IMR-90 (cell line): ENCODE measurements at regions not wholly inside any gene's neighbourhood (a gene's known extent, or its start where the extent isn't known, plus 50 kb on each side); places are given as distances from the start of the nearest gene placed in this dataset.

Experiments used
- ATAC-seq: fragments of 200-7000 bp; cut with Tn5 transposase; 2 replicates; pipeline ENCODE4 v1.9.1; 2020; ENCODE audit warnings: low read depth, mild to moderate bottlenecking, moderate library complexity
- BruUV-seq: library from RNA; stranded (reverse); fragments of 400-500 nt; replicated peaks from 2 replicates; lab custom pipeline; 2021; lab: Mats Ljungman, UMichigan
- CTCF ChIA-PET: fragments of 300-600 bp; formaldehyde crosslinking; extraction: SDS; loops from one replicate; lab custom pipeline; 2021; ENCODE audit warnings: antibody characterized with exemption; lab: Yijun Ruan, JAX
- POLR2A ChIA-PET: fragments of 300-600 bp; sonication (Branson Sonifier 250); formaldehyde crosslinking; loops from one replicate; lab custom pipeline; 2022; ENCODE audit warnings: antibody characterized with exemption; ENCODE audit not compliant: unreplicated experiment; lab: Charles Lee
- DNase-seq: peaks from one replicate; pipeline ENCODE4 v3.0.0; 2013
- H2AFZ ChIP-seq: replicated peaks from 2 replicates; pipeline ENCODE3; 2013; ENCODE audit warnings: low read length, mild to moderate bottlenecking; ENCODE audit not compliant: poor library complexity
- H2AK5ac ChIP-seq: 2 replicates; pipeline ENCODE4 v1.6.1; 2013; ENCODE audit warnings: low read depth, low read length, inconsistent platforms
- H2AK9ac ChIP-seq: replicated peaks from 2 replicates; pipeline ENCODE3; 2013; ENCODE audit warnings: mild to moderate bottlenecking, low read depth, low read length, moderate library complexity; ENCODE audit not compliant: poor library complexity
- H2BK120ac ChIP-seq: 2 replicates; pipeline ENCODE4 v1.6.1; 2013; ENCODE audit warnings: low read depth, low read length, inconsistent platforms
- H2BK15ac ChIP-seq: 3 replicates; pipeline ENCODE4 v1.6.1; 2013; ENCODE audit warnings: low read depth, low read length, inconsistent platforms
- H2BK20ac ChIP-seq: 2 replicates; pipeline ENCODE4 v1.6.1; 2013; ENCODE audit warnings: low read depth, mild to moderate bottlenecking, inconsistent platforms, low read length, moderate library complexity
- H2BK5ac ChIP-seq: 2 replicates; pipeline ENCODE4 v1.6.1; 2013; ENCODE audit warnings: mild to moderate bottlenecking, low read depth, low read length, inconsistent platforms; ENCODE audit not compliant: poor library complexity, severe bottlenecking
- H3K14ac ChIP-seq: replicated peaks from 2 replicates; pipeline ENCODE4 v1.6.1; 2013; ENCODE audit warnings: low read depth, low read length, inconsistent platforms
- H3K18ac ChIP-seq: 2 replicates; pipeline ENCODE4 v1.6.1; 2013; ENCODE audit warnings: low read depth, low read length, control low read depth
- H3K23ac ChIP-seq: 2 replicates; pipeline ENCODE4 v1.6.1; 2013; ENCODE audit warnings: low read depth, low read length, inconsistent platforms
- H3K27ac ChIP-seq: 2 replicates; pipeline ENCODE4 v1.5.1; 2013; ENCODE audit warnings: mild to moderate bottlenecking, control low read depth, low read length; ENCODE audit not compliant: insufficient read depth
- H3K27me3 ChIP-seq: 2 replicates; pipeline ENCODE4 v1.6.1; 2013; ENCODE audit warnings: low read length; ENCODE audit not compliant: control insufficient read depth, insufficient read depth
- H3K36me3 ChIP-seq: 2 replicates; pipeline ENCODE4 v1.6.1; 2013; ENCODE audit warnings: low read length, mixed read lengths; ENCODE audit not compliant: control insufficient read depth, insufficient read depth
- H3K4ac ChIP-seq: 2 replicates; pipeline ENCODE4 v1.6.1; 2013; ENCODE audit warnings: low read depth, low read length, inconsistent platforms
- H3K4me1 ChIP-seq: 2 replicates; pipeline ENCODE4 v1.6.1; 2013; ENCODE audit warnings: low read length, mixed read lengths; ENCODE audit not compliant: control insufficient read depth, insufficient read depth
- H3K4me2 ChIP-seq: 2 replicates; pipeline ENCODE4 v1.6.1; 2013; ENCODE audit warnings: low read depth, mild to moderate bottlenecking, control low read depth, low read length, moderate library complexity
- H3K4me3 ChIP-seq: 2 replicates; pipeline ENCODE4 v1.5.1; 2013; ENCODE audit warnings: low read depth, mild to moderate bottlenecking, control low read depth, low read length, moderate library complexity; ENCODE audit not compliant: insufficient read depth
- H3K56ac ChIP-seq: 2 replicates; pipeline ENCODE4 v1.6.1; 2013; ENCODE audit warnings: low read length, inconsistent platforms; ENCODE audit not compliant: insufficient read depth; ENCODE audit errors: extremely low read depth
- H3K79me1 ChIP-seq, 2 experiments: 2 replicates each; pipeline ENCODE4 v1.6.1; 2013; ENCODE audit warnings: low read length in 2 of 2, inconsistent platforms in 1 of 2, low read depth in 1 of 2
- H3K9ac ChIP-seq: 2 replicates; pipeline ENCODE4 v1.6.1; 2013; ENCODE audit warnings: low read depth, low read length, control low read depth
- H3K9me1 ChIP-seq: 2 replicates; pipeline ENCODE4 v1.6.1; 2013; ENCODE audit warnings: low read length, inconsistent platforms; ENCODE audit not compliant: insufficient read depth
- H3K9me3 ChIP-seq: 2 replicates; pipeline ENCODE4 v1.6.1; 2013; ENCODE audit warnings: low read length; ENCODE audit not compliant: control insufficient read depth, insufficient read depth
- H4K20me1 ChIP-seq: 2 replicates; pipeline ENCODE4 v1.6.1; 2013; ENCODE audit warnings: low read length, inconsistent platforms; ENCODE audit not compliant: insufficient read depth
- H4K5ac ChIP-seq: 2 replicates; pipeline ENCODE4 v1.6.1; 2013; ENCODE audit warnings: mild to moderate bottlenecking, low read depth, low read length, control low read depth
- H4K8ac ChIP-seq, 2 experiments: 2 replicates each; pipeline ENCODE4 v1.6.1; 2013; ENCODE audit warnings: low read depth in 2 of 2, low read length in 2 of 2, control low read depth in 1 of 2, inconsistent platforms in 1 of 2
- H4K91ac ChIP-seq: 2 replicates; pipeline ENCODE4 v1.6.1; 2013; ENCODE audit warnings: low read depth, low read length, inconsistent platforms; ENCODE audit not compliant: insufficient read depth
- BHLHE40 ChIP-seq: fragments of 150-350 bp; IDR thresholded peaks from 2 replicates; pipeline ENCODE4 v1.6.1; 2016; ENCODE audit warnings: mild to moderate bottlenecking, low read depth, low read length
- CEBPB ChIP-seq: IDR thresholded peaks from 2 replicates; pipeline ENCODE4 v1.6.1; 2012; ENCODE audit warnings: low read depth, low read length, improper control_type of control experiment
- CHD1 ChIP-seq: IDR thresholded peaks from 2 replicates; pipeline ENCODE4 v1.6.1; 2012; ENCODE audit warnings: low read depth, low read length, improper control_type of control experiment
- CTCF ChIP-seq: conservative IDR thresholded peaks from 2 replicates; pipeline ENCODE4 v1.5.1; 2012; ENCODE audit warnings: mild to moderate bottlenecking, low read depth, low read length, improper control_type of control experiment
- ELK1 ChIP-seq: fragments of 150-350 bp; IDR thresholded peaks from 2 replicates; pipeline ENCODE4 v1.6.1; 2016; ENCODE audit warnings: low read depth, mild to moderate bottlenecking, low read length, moderate library complexity, borderline replicate concordance
- MAFK ChIP-seq: IDR thresholded peaks from 2 replicates; pipeline ENCODE4 v1.6.1; 2012; ENCODE audit warnings: low read depth, low read length, improper control_type of control experiment
- MAZ ChIP-seq: IDR thresholded peaks from 2 replicates; pipeline ENCODE4 v1.6.1; 2012; ENCODE audit warnings: low read depth, mild to moderate bottlenecking, low read length, improper control_type of control experiment, moderate library complexity, borderline replicate concordance
- MXI1 ChIP-seq: IDR thresholded peaks from 2 replicates; pipeline ENCODE4 v1.6.1; 2012; ENCODE audit warnings: low read depth, mild to moderate bottlenecking, low read length, moderate library complexity, borderline replicate concordance
- NFE2L2 ChIP-seq: fragments of 150-350 bp; IDR thresholded peaks from 2 replicates; pipeline ENCODE4 v1.6.1; 2016; ENCODE audit warnings: low read depth, mild to moderate bottlenecking, low read length
- POLR2A ChIP-seq: IDR thresholded peaks from 2 replicates; pipeline ENCODE4 v1.6.1; 2012; ENCODE audit warnings: mild to moderate bottlenecking, low read depth, low read length
- RAD21 ChIP-seq: IDR thresholded peaks from 2 replicates; pipeline ENCODE4 v1.6.1; 2012; ENCODE audit warnings: low read length, improper control_type of control experiment
- RCOR1 ChIP-seq: IDR thresholded peaks from 2 replicates; pipeline ENCODE4 v1.6.1; 2012; ENCODE audit warnings: mild to moderate bottlenecking, low read length, improper control_type of control experiment; ENCODE audit not compliant: insufficient replicate concordance
- RFX5 ChIP-seq: IDR thresholded peaks from 2 replicates; pipeline ENCODE4 v1.8.0; 2012; ENCODE audit warnings: low read depth, mild to moderate bottlenecking, low read length, moderate library complexity
- USF2 ChIP-seq: fragments of 150-350 bp; IDR thresholded peaks from 2 replicates; pipeline ENCODE4 v1.6.1; 2017; ENCODE audit warnings: mild to moderate bottlenecking, antibody characterized with exemption, low read length, low read depth
- dilution Hi-C: fragments of 300-500 bp; cut with HindIII; formaldehyde crosslinking; loops from one replicate; pipeline ENCODE4 v1.14.3; 2018; ENCODE audit warnings: low sequenced_read_pairs; ENCODE audit not compliant: unreplicated experiment
- in situ Hi-C: fragments of 300-500 bp; cut with MboI; formaldehyde crosslinking; loops from 3 replicates; pipeline ENCODE4 v1.14.3; 2019; ENCODE audit warnings: low sequenced_read_pairs, inconsistent platforms, mixed read lengths
- intact Hi-C: fragments of 100-400 bp; cut with micrococcal nuclease; formaldehyde crosslinking; loops from 2 replicates; pipeline ENCODE4 v1.10.0; 2022

- Histone ChIP-seq H2BK20ac (no peak overlapping the region), H3K4me2 (no peak overlapping the region), H3K4me3 (no peak overlapping the region), H3K4ac (no peak overlapping the region), H3K23ac (no peak overlapping the region), H3K9ac (no peak overlapping the region), H2BK5ac (no peak overlapping the region), H3K9me1 (no peaks in the 10 kb centered on the region), H3K56ac (no peak overlapping the region), H3K14ac (no peak overlapping the region), H2BK15ac (no peak overlapping the region), H3K9me3 (peaks cover 19% of the 10 kb centered on the region), H3K79me1 (no peaks in the 10 kb centered on the region), H3K27me3 (no peaks in the 10 kb centered on the region), H3K36me3 (no peaks in the 10 kb centered on the region), H3K18ac (no peak overlapping the region), H4K5ac (no peak overlapping the region), H2AFZ (no peak overlapping the region), H2AK5ac (no peak overlapping the region), H2AK9ac (no peak overlapping the region), H2BK120ac (no peak overlapping the region), H4K20me1 (no peaks in the 10 kb centered on the region), H3K4me1 (no peaks in the 10 kb centered on the region), H3K27ac (no peak overlapping the region), H4K8ac (no peak overlapping the region), H4K91ac (no peak overlapping the region)
- CTCF ChIA-PET: no interaction called here
- dilution Hi-C loops: no loop called here
- TF ChIP-seq MAFK (no peak), MAZ (no peak), NFE2L2 (no peak), MXI1 (no peak), RFX5 (no peak), ELK1 (no peak), CEBPB (no peak), USF2 (no peak), CHD1 (no peak), BHLHE40 (no peak), POLR2A (no peak), RCOR1 (no peak), CTCF (no peak), RAD21 (no peak)
- ATAC-seq (no peak), DNase-seq (no peak)
- no TSS peak for BruUV-seq
- intact Hi-C loops: no loop called here
- POLR2A ChIA-PET: no interaction called here
- in situ Hi-C loops: no loop called here
Observed at GRCh38 chr18:37712776-37713175, 147.2 kb upstream of the CELF4 start.
